HepG2 (cell line): ENCODE measurements at regions not wholly inside any gene's neighbourhood (a gene's known extent, or its start where the extent isn't known, plus 50 kb on each side); places are given as distances from the start of the nearest gene placed in this dataset.

Source experiments
- CHD4 ChIP-seq: fragments of 200-600 bp; sonication (generic); IDR thresholded peaks from 2 replicates; pipeline ENCODE4 v1.7.0; 2017; ENCODE audit warnings: mild to moderate bottlenecking, low read length, borderline replicate concordance
- LRRFIP1 ChIP-seq: sonication (generic); formaldehyde crosslinking; conservative IDR thresholded peaks from 2 replicates; pipeline ENCODE4 v1.4.0; 2020; ENCODE audit warnings: missing genetic modification reagents
- NFKBIZ ChIP-seq: IDR thresholded peaks from 2 replicates; pipeline ENCODE4 v1.6.1; 2018; ENCODE audit warnings: missing genetic modification reagents, missing compliant biosample characterization
- TRAFD1 ChIP-seq: sonication (generic); formaldehyde crosslinking; IDR thresholded peaks from 2 replicates; pipeline ENCODE4 v1.5.1; 2020; ENCODE audit warnings: missing genetic modification reagents, mild to moderate bottlenecking, borderline replicate concordance
- ZNF616 ChIP-seq: sonication (generic); formaldehyde crosslinking; IDR thresholded peaks from 2 replicates; pipeline ENCODE4 v1.5.0; 2020; ENCODE audit warnings: low read depth, mild to moderate bottlenecking, missing genetic modification reagents
- ZSCAN30 ChIP-seq: sonication (generic); formaldehyde crosslinking; IDR thresholded peaks from 2 replicates; pipeline ENCODE4 v1.5.0; 2020; ENCODE audit warnings: mild to moderate bottlenecking, missing genetic modification reagents

- TF ChIP-seq LRRFIP1 (CRISPR knock-in tag) (no peak), NFKBIZ (CRISPR knock-in tag) (no peak), CHD4 (no peak), ZNF616 (CRISPR knock-in tag) (no peak), TRAFD1 (no peak), ZSCAN30 (CRISPR knock-in tag) (no peak)
These were observed 435.0 kb downstream of the NELL2 start (continued) for GRCh38 chr12:44441155-44441554.
